RWPE1 (cell line): ENCODE measurements at regions not wholly inside any gene's neighbourhood (a gene's known extent, or its start where the extent isn't known, plus 50 kb on each side); places are given as distances from the start of the nearest gene placed in this dataset.

ENCODE experiments used
- CTCF ChIA-PET: fragments of 350-600 bp; sonication (Branson Sonifier 250); formaldehyde crosslinking; extraction: SDS; loops from one replicate; lab custom pipeline; 2021; lab: Yijun Ruan, JAX
- POLR2A ChIA-PET: fragments of 400-600 bp; formaldehyde crosslinking; extraction: SDS; loops from one replicate; lab custom pipeline; 2020; ENCODE audit warnings: antibody characterized with exemption; ENCODE audit not compliant: low non-redundant PET; lab: Yijun Ruan, JAX
- DNase-seq: peaks from one replicate; pipeline ENCODE4 v3.0.0; 2012; ENCODE audit warnings: low spot score
- H3K27ac ChIP-seq: fragments of 450-650 bp; 2 replicates; pipeline ENCODE4 v1.5.1; 2017
- TF ChIP-seq, protein P1 (sequence below): fragments of 450-650 bp; conservative IDR thresholded peaks from 2 replicates; pipeline ENCODE4 v1.5.1; 2017; ENCODE audit warnings: low read depth, mild to moderate bottlenecking

DNA sequence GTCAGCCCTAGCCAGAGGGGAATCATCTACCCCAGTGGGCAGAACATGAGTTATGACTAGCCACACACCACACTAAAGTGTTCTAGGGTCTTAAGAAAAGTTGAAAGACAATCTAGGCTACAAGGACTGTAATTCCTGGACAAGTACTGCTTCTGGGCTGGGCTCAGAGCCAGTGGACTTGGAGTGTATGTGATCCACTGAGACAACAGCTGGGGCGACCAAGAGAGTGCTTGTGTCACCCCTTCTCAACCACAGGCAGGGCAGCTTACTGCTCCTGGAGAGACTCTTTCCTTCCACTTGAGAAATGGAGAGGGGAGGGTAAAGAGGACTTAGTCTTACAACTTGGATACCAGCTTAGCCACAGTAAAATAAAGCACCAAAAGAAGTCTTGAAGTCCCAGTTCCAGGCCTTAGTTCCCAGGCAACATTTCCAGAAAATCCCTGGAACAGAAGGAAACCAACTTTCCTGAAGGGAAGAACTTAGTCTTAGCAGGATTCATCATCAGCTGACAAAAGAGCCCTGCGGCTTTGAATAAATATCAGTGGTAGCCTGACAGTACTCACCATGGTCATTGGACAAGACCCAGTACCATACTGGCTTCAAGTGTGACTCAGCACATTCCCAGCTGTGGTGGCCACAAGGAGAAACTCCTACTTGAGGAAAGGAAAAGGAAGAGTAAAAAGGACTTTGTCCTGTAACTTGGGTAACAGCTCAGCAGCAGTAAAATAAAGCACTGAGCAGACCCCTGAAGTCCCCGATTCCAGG, 355.1 kb upstream of the ADGRB3 start:
- no peak overlapping the region for H3K27ac ChIP-seq
- ChIA-PET POLR2A (no interaction called here), CTCF (no interaction called here)
- TF ChIP-seq, protein P1, sequence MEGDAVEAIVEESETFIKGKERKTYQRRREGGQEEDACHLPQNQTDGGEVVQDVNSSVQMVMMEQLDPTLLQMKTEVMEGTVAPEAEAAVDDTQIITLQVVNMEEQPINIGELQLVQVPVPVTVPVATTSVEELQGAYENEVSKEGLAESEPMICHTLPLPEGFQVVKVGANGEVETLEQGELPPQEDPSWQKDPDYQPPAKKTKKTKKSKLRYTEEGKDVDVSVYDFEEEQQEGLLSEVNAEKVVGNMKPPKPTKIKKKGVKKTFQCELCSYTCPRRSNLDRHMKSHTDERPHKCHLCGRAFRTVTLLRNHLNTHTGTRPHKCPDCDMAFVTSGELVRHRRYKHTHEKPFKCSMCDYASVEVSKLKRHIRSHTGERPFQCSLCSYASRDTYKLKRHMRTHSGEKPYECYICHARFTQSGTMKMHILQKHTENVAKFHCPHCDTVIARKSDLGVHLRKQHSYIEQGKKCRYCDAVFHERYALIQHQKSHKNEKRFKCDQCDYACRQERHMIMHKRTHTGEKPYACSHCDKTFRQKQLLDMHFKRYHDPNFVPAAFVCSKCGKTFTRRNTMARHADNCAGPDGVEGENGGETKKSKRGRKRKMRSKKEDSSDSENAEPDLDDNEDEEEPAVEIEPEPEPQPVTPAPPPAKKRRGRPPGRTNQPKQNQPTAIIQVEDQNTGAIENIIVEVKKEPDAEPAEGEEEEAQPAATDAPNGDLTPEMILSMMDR, result no peak
- no peak for DNase-seq

DNA sequence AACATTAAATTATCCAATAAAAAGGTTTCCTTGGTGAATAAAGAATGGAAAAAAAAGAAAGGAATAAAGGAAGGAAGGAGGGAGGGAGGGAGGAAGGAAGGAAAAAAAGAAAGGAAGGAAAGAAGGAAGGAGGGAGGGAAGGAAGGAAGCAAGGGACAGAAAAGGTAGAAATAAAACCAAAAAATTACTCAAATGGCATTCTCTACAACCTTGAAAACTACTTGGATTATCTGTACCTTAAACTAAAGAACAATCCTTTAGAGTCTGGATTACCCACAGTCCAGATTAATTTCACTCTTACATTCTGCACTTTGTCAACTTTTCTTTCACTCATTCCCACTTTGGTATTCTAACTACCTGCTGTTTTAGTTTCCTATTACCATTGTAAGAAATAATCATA, 361.8 kb upstream of the ADGRB3 start:
- no peak overlapping the region for H3K27ac ChIP-seq
- CTCF ChIA-PET, result no interaction called here
- TF ChIP-seq, protein P1, result no peak
- POLR2A ChIA-PET, result no interaction called here
- no peak for DNase-seq

DNA sequence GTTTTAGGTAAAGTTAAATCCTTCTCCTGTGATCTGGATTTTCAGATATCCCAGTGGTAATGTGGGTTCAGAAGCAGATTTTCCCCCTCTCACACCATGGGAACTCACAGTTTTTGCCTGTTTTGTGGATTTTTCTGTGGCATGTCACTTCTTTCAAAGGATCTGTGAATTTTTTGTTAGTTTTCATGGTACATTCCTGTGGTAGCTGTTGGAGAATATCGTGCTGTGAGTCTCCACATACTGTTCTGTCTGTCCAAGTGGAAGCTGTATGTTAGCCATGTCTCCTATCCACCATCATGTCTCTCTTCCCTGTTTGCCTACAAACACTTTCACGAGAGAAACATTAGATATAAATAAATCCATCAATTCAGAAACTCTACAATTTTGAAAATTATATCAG, 378.7 kb upstream of the ADGRB3 start:
- TF ChIP-seq, protein P1, result no peak
- POLR2A ChIA-PET, result no interaction called here
- no peak for DNase-seq
- CTCF ChIA-PET, result no interaction called here
- H3K27ac ChIP-seq, result no peak overlapping the region

DNA sequence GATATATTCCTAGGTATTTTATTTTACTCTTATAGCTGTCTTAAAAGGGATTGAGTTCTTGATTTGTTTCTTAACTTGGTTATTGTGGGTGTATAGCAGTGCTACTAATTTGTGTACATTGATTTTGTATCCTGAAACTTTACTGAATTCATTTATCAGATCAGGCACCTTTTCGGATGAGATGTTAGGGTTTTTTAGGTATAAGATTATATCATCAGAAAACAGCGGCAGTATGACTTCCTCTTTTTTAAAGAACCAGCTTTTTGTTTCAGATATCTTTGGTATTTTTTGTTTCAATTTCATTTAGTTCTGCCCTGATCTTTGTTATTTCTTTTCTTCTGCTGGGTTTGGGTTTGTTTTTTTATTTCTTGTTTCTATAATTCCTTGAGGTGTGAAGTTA, 382.4 kb upstream of the ADGRB3 start:
- H3K27ac ChIP-seq, result no peak overlapping the region
- ChIA-PET POLR2A (no interaction called here), CTCF (no interaction called here)
- no peak for DNase-seq
- TF ChIP-seq, protein P1, result no peak

DNA sequence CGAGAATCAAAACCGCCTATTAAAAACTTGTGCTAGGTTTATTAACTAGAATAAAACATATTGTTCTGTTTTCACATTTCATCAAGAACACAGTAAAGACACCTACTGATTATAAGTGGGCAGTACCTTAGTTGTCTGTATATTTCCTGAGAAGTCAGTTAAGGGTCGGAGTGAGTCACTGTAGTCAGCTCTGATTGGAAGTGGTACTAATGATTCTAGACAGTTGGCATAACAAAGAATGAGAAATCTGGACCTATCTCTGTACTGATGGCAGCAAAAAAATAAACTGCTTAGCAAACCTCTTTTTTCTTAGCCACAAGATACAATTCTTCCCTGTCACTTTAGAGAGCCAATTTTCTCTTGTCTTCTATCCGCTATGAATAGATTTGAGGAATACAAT, 387.3 kb upstream of the ADGRB3 start:
- CTCF ChIA-PET, result no interaction called here

DNA sequence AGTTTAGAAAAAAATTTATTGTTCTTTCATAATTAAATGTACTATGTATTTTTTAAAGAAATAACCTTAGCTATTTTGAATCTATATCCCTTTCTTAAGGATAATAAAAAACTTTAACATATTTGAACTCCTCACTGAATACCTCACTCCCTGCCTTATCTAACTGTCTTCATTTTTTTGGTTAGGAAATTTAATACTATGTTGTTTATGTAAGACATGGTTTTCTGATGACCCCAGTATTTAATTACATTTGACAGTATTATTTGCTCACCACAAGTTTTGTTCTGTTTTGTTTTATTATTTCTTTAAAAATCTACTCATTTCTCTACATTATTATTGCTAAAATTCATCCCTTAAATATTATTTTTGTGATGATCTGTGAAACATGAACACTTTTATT, 394.4 kb upstream of the ADGRB3 start:
- TF ChIP-seq, protein P1, result no peak
- no peak overlapping the region for H3K27ac ChIP-seq
- no peak for DNase-seq
- POLR2A ChIA-PET, result no interaction called here
- CTCF ChIA-PET, result no interaction called here

More for the DNA sequence above, 387.3 kb upstream of the ADGRB3 start:
- H3K27ac ChIP-seq, result no peak overlapping the region
- TF ChIP-seq, protein P1, result no peak
- POLR2A ChIA-PET, result no interaction called here
- DNase-seq, result no peak
